Activated CD4-positive, alpha-beta T cell treated with anti-CD3 and anti-CD28 coated beads, Interleukin-10, Interleukin-2, amounts not matched to agents 100 ng/mL and 50 ng/mL, durations not matched to agents 16 hours and 8 hours (primary cell): ENCODE measurements at regions not wholly inside any gene's neighbourhood (a gene's known extent, or its start where the extent isn't known, plus 50 kb on each side); places are given as distances from the start of the nearest gene placed in this dataset.
A peak's percentile ranks its signal among the peaks of the same experiment; 100 is the strongest.

ENCODE experiments used
- DNase-seq: peaks from one replicate; pipeline ENCODE4 v3.0.0-alpha.2; 2020

DNA sequence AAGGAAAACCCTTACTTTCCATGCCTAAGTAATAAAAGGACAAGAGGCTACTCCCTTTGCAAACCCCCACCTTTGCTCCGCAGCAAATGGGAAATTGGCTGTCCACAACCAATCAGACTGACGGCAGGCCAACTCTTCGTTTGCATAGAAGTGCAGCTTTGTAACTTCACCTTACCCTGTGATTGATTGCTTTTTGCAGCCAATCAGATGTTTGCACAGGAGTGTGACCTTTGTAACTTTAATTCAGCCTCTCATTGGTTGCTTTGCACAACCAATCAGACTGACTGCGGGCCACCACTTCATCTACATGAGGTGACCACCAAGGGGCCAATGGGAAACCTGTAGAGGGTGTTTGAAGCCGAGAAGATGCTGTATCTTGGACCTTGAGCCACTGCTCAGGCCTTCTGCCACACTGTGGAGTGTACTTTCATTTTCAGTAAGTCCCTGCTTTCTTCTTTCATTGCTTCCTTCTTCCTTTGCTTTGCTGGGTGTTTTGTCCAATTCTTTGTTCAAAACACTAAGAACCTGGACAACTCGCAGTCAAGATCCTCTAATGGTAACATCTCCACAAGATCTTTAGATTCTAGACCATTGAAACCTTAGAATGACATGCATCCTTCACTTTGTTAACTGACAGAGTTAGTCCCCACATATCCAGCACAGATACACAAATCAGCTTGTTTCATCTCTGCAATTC, 51.3 kb upstream of the FREM1 start:
- DNase-seq: peak; percentile 3

DNA sequence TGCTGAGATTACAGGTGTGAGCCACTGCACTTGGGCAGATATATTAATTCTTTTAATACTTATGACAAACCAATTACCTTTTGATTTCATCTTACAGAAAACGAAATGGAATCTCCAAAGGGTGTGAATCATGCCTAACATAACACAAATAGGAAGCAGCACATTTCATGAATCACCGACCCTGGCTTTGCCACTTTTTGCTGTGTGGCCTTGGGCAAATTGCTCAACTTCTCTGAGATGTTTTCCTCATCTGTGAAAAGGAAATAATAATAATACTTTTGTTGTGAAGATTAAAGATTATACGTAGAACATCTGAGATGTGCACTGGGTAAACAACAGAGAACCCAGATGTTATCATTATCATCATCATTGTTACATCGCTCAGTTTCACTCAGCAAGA, 50.7 kb upstream of the FREM1 start:
- no peak for DNase-seq
